Breast epithelium (tissue), 3 donors: ENCODE measurements at regions not wholly inside any gene's neighbourhood (a gene's known extent, or its start where the extent isn't known, plus 50 kb on each side); places are given as distances from the start of the nearest gene placed in this dataset.

ENCODE experiments used
- POLR2AphosphoS5 ChIP-seq, 3 donors: sonication (generic); formaldehyde crosslinking; IDR thresholded peaks; one replicate each; pipeline ENCODE4 v1.6.1; 2017; ENCODE audit warnings: antibody characterized with exemption in 3 of 3
- TF ChIP-seq, protein P1 (sequence below), 3 donors: fragments of 450-650 bp; IDR thresholded peaks; one replicate each; pipeline ENCODE4 v1.5.1; 2016 to 2017; ENCODE audit warnings: antibody characterized with exemption in 3 of 3, mild to moderate bottlenecking in 3 of 3, moderate library complexity in 3 of 3

DNA sequence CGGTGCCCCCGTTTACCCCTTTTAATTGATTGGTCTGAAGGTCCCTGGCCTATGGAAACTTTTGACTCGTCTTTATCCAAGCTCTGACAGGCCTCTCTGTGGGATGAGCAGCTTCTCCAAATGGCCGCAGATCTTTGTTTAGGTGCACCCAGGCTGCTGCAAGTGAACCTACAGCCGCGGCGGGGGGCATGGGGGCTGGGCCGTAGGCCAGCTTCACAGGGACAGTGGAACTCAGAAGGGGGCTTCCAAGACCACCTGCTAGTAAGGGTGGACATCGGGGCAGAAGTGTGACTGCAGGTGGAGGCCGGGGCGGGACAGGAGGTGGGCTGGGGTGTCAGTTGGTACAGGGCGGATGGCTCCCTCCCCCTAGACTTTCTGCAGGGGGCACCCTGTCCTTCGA, 257.5 kb downstream of the SIPA1L2 start:
- TF ChIP-seq, protein P1, sequence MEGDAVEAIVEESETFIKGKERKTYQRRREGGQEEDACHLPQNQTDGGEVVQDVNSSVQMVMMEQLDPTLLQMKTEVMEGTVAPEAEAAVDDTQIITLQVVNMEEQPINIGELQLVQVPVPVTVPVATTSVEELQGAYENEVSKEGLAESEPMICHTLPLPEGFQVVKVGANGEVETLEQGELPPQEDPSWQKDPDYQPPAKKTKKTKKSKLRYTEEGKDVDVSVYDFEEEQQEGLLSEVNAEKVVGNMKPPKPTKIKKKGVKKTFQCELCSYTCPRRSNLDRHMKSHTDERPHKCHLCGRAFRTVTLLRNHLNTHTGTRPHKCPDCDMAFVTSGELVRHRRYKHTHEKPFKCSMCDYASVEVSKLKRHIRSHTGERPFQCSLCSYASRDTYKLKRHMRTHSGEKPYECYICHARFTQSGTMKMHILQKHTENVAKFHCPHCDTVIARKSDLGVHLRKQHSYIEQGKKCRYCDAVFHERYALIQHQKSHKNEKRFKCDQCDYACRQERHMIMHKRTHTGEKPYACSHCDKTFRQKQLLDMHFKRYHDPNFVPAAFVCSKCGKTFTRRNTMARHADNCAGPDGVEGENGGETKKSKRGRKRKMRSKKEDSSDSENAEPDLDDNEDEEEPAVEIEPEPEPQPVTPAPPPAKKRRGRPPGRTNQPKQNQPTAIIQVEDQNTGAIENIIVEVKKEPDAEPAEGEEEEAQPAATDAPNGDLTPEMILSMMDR (IDR thresholded peaks at IDR 0.05) = no peak
- TF ChIP-seq POLR2AphosphoS5 (IDR thresholded peaks at IDR 0.05) = no peak
